ENCODE measurements at regions not wholly inside any gene's neighbourhood (a gene's known extent, or its start where the extent isn't known, plus 50 kb on each side); places are given as distances from the start of the nearest gene placed in this dataset.

DNA sequence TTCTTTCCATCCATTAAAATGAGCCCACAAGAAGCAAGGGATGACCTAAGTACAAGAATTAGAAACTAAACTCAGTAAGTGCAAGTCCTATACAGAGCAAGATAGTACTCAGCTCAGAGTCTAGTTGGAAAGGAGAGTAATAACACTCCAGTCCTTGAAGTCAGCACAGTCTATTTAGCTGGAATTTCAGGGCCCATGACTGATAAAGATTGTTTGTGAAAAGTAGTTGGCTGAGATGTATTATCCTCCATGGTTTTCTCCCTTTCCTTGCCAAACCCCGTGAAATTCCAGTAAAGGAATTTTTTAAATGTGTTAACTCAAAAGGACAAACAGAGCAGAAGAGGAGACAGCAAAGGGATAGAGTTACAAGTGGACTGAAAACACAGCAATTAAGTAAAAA lies 127.2 kb upstream of the STT3B start:
- no peak overlapping the region for H3K4ac ChIP-seq (ENCODE audit: low read depth, low read length)
- H2AFZ ChIP-seq (ENCODE audit: insufficient read depth, low read length, poor library complexity) = no peak overlapping the region
- WGBS (ENCODE audit: extremely low coverage, insufficient coverage, insufficient read length) = no CpG with 5 or more reads among the region's 1 CpG
- DNase-seq = no peak
- H3K4me2 ChIP-seq (ENCODE audit: low read length) = no peak overlapping the region
- H4K8ac ChIP-seq (ENCODE audit: low read depth, low read length) = no peak overlapping the region
- H4K91ac ChIP-seq (ENCODE audit: low read depth, low read length) = no peak overlapping the region
- H3K23ac ChIP-seq (ENCODE audit: low read length) = no peak overlapping the region
- H3K36me3 ChIP-seq (ENCODE audit: control insufficient read depth in 1 of 2, insufficient read depth in 2 of 2, low read length in 2 of 2) = no peaks in the 10 kb centered on the region
- H2AK5ac ChIP-seq (ENCODE audit: low read length) = no peak overlapping the region
- no peak overlapping the region for H3K27ac ChIP-seq (ENCODE audit: low read depth, low read length)
- no peak overlapping the region for H4K12ac ChIP-seq (ENCODE audit: low read depth, low read length)
- no peak overlapping the region for H3K4me3 ChIP-seq (ENCODE audit: low read depth, low read length)
- no peaks in the 10 kb centered on the region for H3K27me3 ChIP-seq (ENCODE audit: insufficient read depth, low read length)
- H2BK5ac ChIP-seq (ENCODE audit: low read depth, low read length, poor library complexity) = no peak overlapping the region
- no peaks in the 10 kb centered on the region for H3K4me1 ChIP-seq (ENCODE audit: control insufficient read depth in 1 of 2, insufficient read depth in 2 of 2, low read length in 2 of 2)
- no peak overlapping the region for H3K18ac ChIP-seq (ENCODE audit: low read length)
- H3K9ac ChIP-seq (ENCODE audit: low read length) = no peak overlapping the region
- no peak overlapping the region for H2BK12ac ChIP-seq (ENCODE audit: low read length)
- H3K79me2 ChIP-seq (ENCODE audit: control insufficient read depth, insufficient read depth, low read length, poor library complexity) = no peaks in the 10 kb centered on the region
- H3K14ac ChIP-seq (ENCODE audit: low read length) = no peak overlapping the region
- H2BK120ac ChIP-seq (ENCODE audit: insufficient read depth, low read length, poor library complexity) = no peak overlapping the region
- H3K79me1 ChIP-seq (ENCODE audit: low read length) = no peaks in the 10 kb centered on the region
- H3K9me3 ChIP-seq (ENCODE audit: insufficient read depth, low read depth, low read length) = no peaks in the 10 kb centered on the region

DNA sequence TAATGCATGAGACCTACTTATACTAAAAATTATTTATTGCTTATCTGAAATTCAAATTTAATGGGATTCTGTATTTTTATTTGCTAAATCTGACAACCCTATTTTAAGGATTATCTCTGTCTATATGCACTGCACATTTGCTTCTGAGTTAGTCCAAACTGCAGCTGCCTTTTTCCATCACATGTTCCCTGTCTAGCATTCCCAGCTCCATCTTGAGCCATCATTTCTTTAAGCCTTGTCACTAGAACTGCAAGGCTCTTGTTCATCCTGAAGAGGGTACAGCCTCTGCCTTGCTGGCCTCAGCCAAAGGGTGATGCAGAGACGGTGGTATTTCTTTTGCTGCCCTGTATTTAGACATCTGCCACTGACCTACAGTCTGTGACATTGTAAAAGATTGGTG lies 125.8 kb upstream of the STT3B start:
- H2BK12ac ChIP-seq (ENCODE audit: low read length) = no peak overlapping the region
- H3K4me1 ChIP-seq (ENCODE audit: control insufficient read depth in 1 of 2, insufficient read depth in 2 of 2, low read length in 2 of 2) = no peaks in the 10 kb centered on the region
- H3K79me1 ChIP-seq (ENCODE audit: low read length) = no peaks in the 10 kb centered on the region
- H2BK120ac ChIP-seq (ENCODE audit: insufficient read depth, low read length, poor library complexity) = no peak overlapping the region
- H3K9me3 ChIP-seq (ENCODE audit: insufficient read depth, low read depth, low read length) = no peaks in the 10 kb centered on the region
- no peak overlapping the region for H3K18ac ChIP-seq (ENCODE audit: low read length)
- no peak overlapping the region for H4K12ac ChIP-seq (ENCODE audit: low read depth, low read length)
- H3K14ac ChIP-seq (ENCODE audit: low read length) = no peak overlapping the region
- H3K4me3 ChIP-seq (ENCODE audit: low read depth, low read length) = no peak overlapping the region
- no peak overlapping the region for H3K4me2 ChIP-seq (ENCODE audit: low read length)
- no CpG with 5 or more reads among the region's 1 CpG for WGBS (ENCODE audit: extremely low coverage, insufficient coverage, insufficient read length)
- DNase-seq = no peak
- H3K9ac ChIP-seq (ENCODE audit: low read length) = no peak overlapping the region
- no peak overlapping the region for H3K4ac ChIP-seq (ENCODE audit: low read depth, low read length)
- no peak overlapping the region for H4K8ac ChIP-seq (ENCODE audit: low read depth, low read length)
- H2AK5ac ChIP-seq (ENCODE audit: low read length) = no peak overlapping the region
- no peak overlapping the region for H2AFZ ChIP-seq (ENCODE audit: insufficient read depth, low read length, poor library complexity)
- no peaks in the 10 kb centered on the region for H3K27me3 ChIP-seq (ENCODE audit: insufficient read depth, low read length)
- no peak overlapping the region for H4K91ac ChIP-seq (ENCODE audit: low read depth, low read length)
- no peak overlapping the region for H2BK5ac ChIP-seq (ENCODE audit: low read depth, low read length, poor library complexity)
- no peaks in the 10 kb centered on the region for H3K79me2 ChIP-seq (ENCODE audit: control insufficient read depth, insufficient read depth, low read length, poor library complexity)
- no peak overlapping the region for H3K23ac ChIP-seq (ENCODE audit: low read length)
- no peaks in the 10 kb centered on the region for H3K36me3 ChIP-seq (ENCODE audit: control insufficient read depth in 1 of 2, insufficient read depth in 2 of 2, low read length in 2 of 2)
- no peak overlapping the region for H3K27ac ChIP-seq (ENCODE audit: low read depth, low read length)

DNA sequence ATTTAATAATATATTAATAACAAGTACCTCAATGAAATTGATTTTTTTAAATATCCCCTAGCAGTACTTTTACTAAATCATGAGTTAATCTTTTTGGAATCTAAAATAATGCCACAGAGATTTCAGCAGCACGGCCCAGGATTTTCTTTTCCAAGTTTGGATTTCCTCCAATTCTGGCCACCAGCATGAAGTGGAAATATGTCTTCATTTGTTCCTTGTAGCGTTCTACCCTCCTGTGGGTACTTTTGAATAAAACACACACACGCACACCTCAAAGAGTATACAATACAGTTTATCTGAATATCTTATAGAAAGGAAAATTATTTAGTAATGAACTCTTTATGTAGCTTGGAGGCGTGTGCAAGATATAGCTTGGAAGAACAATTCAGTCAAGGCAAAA lies 125.1 kb upstream of the STT3B start:
- H2AK5ac ChIP-seq (ENCODE audit: low read length) = no peak overlapping the region
- no peaks in the 10 kb centered on the region for H3K27me3 ChIP-seq (ENCODE audit: insufficient read depth, low read length)
- H3K79me2 ChIP-seq (ENCODE audit: control insufficient read depth, insufficient read depth, low read length, poor library complexity) = no peaks in the 10 kb centered on the region
- H3K36me3 ChIP-seq (ENCODE audit: control insufficient read depth in 1 of 2, insufficient read depth in 2 of 2, low read length in 2 of 2) = no peaks in the 10 kb centered on the region
- H3K18ac ChIP-seq (ENCODE audit: low read length) = no peak overlapping the region
- H2BK12ac ChIP-seq (ENCODE audit: low read length) = no peak overlapping the region
- no peaks in the 10 kb centered on the region for H3K9me3 ChIP-seq (ENCODE audit: insufficient read depth, low read depth, low read length)
- no peak overlapping the region for H3K23ac ChIP-seq (ENCODE audit: low read length)
- no peak overlapping the region for H2AFZ ChIP-seq (ENCODE audit: insufficient read depth, low read length, poor library complexity)
- H4K8ac ChIP-seq (ENCODE audit: low read depth, low read length) = no peak overlapping the region
- no peak overlapping the region for H3K4ac ChIP-seq (ENCODE audit: low read depth, low read length)
- no CpG with 5 or more reads among the region's 4 CpGs for WGBS (ENCODE audit: extremely low coverage, insufficient coverage, insufficient read length)
- no peak overlapping the region for H4K12ac ChIP-seq (ENCODE audit: low read depth, low read length)
- no peaks in the 10 kb centered on the region for H3K79me1 ChIP-seq (ENCODE audit: low read length)
- H2BK120ac ChIP-seq (ENCODE audit: insufficient read depth, low read length, poor library complexity) = no peak overlapping the region
- H3K4me1 ChIP-seq (ENCODE audit: control insufficient read depth in 1 of 2, insufficient read depth in 2 of 2, low read length in 2 of 2) = no peaks in the 10 kb centered on the region
- no peak overlapping the region for H3K4me2 ChIP-seq (ENCODE audit: low read length)
- DNase-seq = no peak
- no peak overlapping the region for H3K14ac ChIP-seq (ENCODE audit: low read length)
- no peak overlapping the region for H4K91ac ChIP-seq (ENCODE audit: low read depth, low read length)
- H3K9ac ChIP-seq (ENCODE audit: low read length) = no peak overlapping the region
- H2BK5ac ChIP-seq (ENCODE audit: low read depth, low read length, poor library complexity) = no peak overlapping the region
- H3K4me3 ChIP-seq (ENCODE audit: low read depth, low read length) = no peak overlapping the region
- H3K27ac ChIP-seq (ENCODE audit: low read depth, low read length) = no peak overlapping the region

DNA sequence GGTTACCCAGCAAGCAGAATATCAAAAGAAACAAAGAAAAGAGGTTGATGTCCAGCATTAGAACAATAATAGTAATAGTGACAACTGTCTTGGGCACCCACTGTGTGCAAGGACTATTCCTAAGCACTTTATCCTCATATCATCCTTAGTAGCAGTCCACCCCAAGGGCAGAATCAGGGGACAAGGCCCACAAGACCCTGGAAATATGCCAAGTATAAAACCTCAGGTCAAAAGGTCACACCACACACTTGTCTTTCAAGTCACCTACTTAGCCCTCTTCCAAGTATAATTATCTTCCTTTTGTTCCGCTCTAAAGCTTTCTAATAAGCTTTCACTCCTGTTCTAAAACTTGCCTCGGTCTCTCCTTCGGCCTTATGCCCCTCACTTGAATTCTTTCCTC lies 124.0 kb upstream of the STT3B start:
- H3K9me3 ChIP-seq (ENCODE audit: insufficient read depth, low read depth, low read length) = no peaks in the 10 kb centered on the region
- H4K8ac ChIP-seq (ENCODE audit: low read depth, low read length) = no peak overlapping the region
- no peak overlapping the region for H2AFZ ChIP-seq (ENCODE audit: insufficient read depth, low read length, poor library complexity)
- H3K4me2 ChIP-seq (ENCODE audit: low read length) = no peak overlapping the region
- H4K12ac ChIP-seq (ENCODE audit: low read depth, low read length) = no peak overlapping the region
- H3K4me3 ChIP-seq (ENCODE audit: low read depth, low read length) = no peak overlapping the region
- no peaks in the 10 kb centered on the region for H3K27me3 ChIP-seq (ENCODE audit: insufficient read depth, low read length)
- no peak overlapping the region for H2BK120ac ChIP-seq (ENCODE audit: insufficient read depth, low read length, poor library complexity)
- H3K4ac ChIP-seq (ENCODE audit: low read depth, low read length) = no peak overlapping the region
- no peak overlapping the region for H4K91ac ChIP-seq (ENCODE audit: low read depth, low read length)
- H3K23ac ChIP-seq (ENCODE audit: low read length) = no peak overlapping the region
- H3K36me3 ChIP-seq (ENCODE audit: control insufficient read depth in 1 of 2, insufficient read depth in 2 of 2, low read length in 2 of 2) = no peaks in the 10 kb centered on the region
- H3K79me1 ChIP-seq (ENCODE audit: low read length) = no peaks in the 10 kb centered on the region
- H2AK5ac ChIP-seq (ENCODE audit: low read length) = no peak overlapping the region
- H2BK5ac ChIP-seq (ENCODE audit: low read depth, low read length, poor library complexity) = no peak overlapping the region
- H3K79me2 ChIP-seq (ENCODE audit: control insufficient read depth, insufficient read depth, low read length, poor library complexity) = no peaks in the 10 kb centered on the region
- no CpG with 5 or more reads among the region's 3 CpGs for WGBS (ENCODE audit: extremely low coverage, insufficient coverage, insufficient read length)
- no peaks in the 10 kb centered on the region for H3K4me1 ChIP-seq (ENCODE audit: control insufficient read depth in 1 of 2, insufficient read depth in 2 of 2, low read length in 2 of 2)
- no peak overlapping the region for H3K9ac ChIP-seq (ENCODE audit: low read length)
- H3K18ac ChIP-seq (ENCODE audit: low read length) = no peak overlapping the region
- H2BK12ac ChIP-seq (ENCODE audit: low read length) = no peak overlapping the region
- H3K14ac ChIP-seq (ENCODE audit: low read length) = no peak overlapping the region
- no peak for DNase-seq
- no peak overlapping the region for H3K27ac ChIP-seq (ENCODE audit: low read depth, low read length)

Measured in trophoblast cell (in vitro differentiated cells and primary cell).